ENCODE measurements at regions not wholly inside any gene's neighbourhood (a gene's known extent, or its start where the extent isn't known, plus 50 kb on each side); places are given as distances from the start of the nearest gene placed in this dataset.
"Not testable (repeated sequence)": the region's sequence is repeated elsewhere in the genome, so short reads cannot be mapped to it uniquely, and the experiment has no call there.

DNA sequence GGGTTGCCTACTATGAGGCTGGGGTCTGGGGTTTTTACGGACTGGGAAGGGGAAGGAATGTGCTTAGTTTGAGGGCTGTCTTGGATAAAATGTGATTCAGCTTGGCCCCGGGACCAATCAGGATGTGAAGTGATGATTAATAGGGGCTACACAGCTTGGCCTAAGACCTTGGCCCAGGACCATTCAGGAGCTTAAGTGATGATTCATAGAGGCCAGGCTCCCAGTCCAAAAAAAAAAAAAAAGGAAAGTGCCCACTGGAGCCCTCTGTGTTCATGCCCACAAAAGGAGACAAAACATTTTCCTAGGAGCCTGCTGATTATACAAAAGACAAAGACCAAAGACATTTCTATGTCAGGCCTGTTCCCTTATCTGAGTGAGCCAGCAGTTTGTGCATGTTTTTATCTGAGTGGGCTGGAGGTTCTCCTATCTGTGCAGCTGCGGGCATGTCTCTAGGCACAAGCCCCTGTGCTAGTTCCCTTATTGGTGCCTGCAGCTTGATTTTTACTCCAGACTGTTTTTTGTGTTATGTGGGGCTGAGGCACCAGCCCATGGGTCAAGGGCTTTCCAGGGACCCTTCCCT is 898.2 kb upstream of the GOT2 start:
- TF ChIP-seq CTCF (IDR thresholded peaks at IDR 0.05): no peak
- H3K36me3 Mint-ChIP-seq (ENCODE audit: unreplicated experiment): no peaks in the 10 kb centered on the region
- no peak overlapping the region for H3K4me3 Mint-ChIP-seq (ENCODE audit: unreplicated experiment)
- DNase-seq (ENCODE audit: extremely low spot score, unreplicated experiment): no peak
- H3K4me1 Mint-ChIP-seq (ENCODE audit: unreplicated experiment): peaks cover 43% of the 10 kb centered on the region
- H3K27me3 Mint-ChIP-seq (ENCODE audit: unreplicated experiment): no peaks in the 10 kb centered on the region
- H3K9me3 Mint-ChIP-seq (ENCODE audit: unreplicated experiment): peaks cover 6% of the 10 kb centered on the region
- H3K27ac Mint-ChIP-seq (ENCODE audit: unreplicated experiment): peak overlapping the region; percentile 8

DNA sequence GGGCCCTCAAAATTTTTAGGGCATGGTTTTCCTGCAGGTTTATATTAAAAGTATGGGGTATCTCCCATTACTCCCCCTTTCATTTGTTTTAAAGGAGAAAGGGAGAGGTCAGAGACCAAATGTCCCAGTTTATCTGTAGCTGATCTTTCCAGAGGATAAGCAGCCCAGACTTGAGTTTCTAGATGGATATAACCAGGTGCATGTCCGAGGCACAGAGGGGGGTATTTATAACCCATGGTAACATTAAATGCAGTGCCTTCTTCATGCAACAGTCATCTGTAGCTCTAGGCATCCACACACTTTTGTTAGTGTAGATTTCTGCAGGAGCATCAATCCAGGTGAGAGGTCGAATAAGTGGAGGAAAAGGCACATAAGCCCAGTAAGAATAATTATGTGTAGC is 890.3 kb upstream of the GOT2 start:
- H3K27me3 Mint-ChIP-seq (ENCODE audit: unreplicated experiment); H3K9me3 Mint-ChIP-seq (ENCODE audit: unreplicated experiment); H3K4me3 Mint-ChIP-seq (ENCODE audit: unreplicated experiment); H3K27ac Mint-ChIP-seq (ENCODE audit: unreplicated experiment); H3K4me1 Mint-ChIP-seq (ENCODE audit: unreplicated experiment); H3K36me3 Mint-ChIP-seq (ENCODE audit: unreplicated experiment); DNase-seq (ENCODE audit: extremely low spot score, unreplicated experiment): not testable (repeated sequence)

GRCh38 chr16:59614466-59615240 is 880.5 kb upstream of the GOT2 start:
- no peaks in the 10 kb centered on the region for H3K9me3 Mint-ChIP-seq (ENCODE audit: unreplicated experiment)
- H3K27me3 Mint-ChIP-seq (ENCODE audit: unreplicated experiment): no peaks in the 10 kb centered on the region
- H3K27ac Mint-ChIP-seq (ENCODE audit: unreplicated experiment): no peak overlapping the region
- no peak overlapping the region for H3K4me3 Mint-ChIP-seq (ENCODE audit: unreplicated experiment)
- DNase-seq (ENCODE audit: extremely low spot score, unreplicated experiment): no peak
- no peak for TF ChIP-seq CTCF (IDR thresholded peaks at IDR 0.05)
- no peaks in the 10 kb centered on the region for H3K36me3 Mint-ChIP-seq (ENCODE audit: unreplicated experiment)
- H3K4me1 Mint-ChIP-seq (ENCODE audit: unreplicated experiment): no peaks in the 10 kb centered on the region

DNA sequence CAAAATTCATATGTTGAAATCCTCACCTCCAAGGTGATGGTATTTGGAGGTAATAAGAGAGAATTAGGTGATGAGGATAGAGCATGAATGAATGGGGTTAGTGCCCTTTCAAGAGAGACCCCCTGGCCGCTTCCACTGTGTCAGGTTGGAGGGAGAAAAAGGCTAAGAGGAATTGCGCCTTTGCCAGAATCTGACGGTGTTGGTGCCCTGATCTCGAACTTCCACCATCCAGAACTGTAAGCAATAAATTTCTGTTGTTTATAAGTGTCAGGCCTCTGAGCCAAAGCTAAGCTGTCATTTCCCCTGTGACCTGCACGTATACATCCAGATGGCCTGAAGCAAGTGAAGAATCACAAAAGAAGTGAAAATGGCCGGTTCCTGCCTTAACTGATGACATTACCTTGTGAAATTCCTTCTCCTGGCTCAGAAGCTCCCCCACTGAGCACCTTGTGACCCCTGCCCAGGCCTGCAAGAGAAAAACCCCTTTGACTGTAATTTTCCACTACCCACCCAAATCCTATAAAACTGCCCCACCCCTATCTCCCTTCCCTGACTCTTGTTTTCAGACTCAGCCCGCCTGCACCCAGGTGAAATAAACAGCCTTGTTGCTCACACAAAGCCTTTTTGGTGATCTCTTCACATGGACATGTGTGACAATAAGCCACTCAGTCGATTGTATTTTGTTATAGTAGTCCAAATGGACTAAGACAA is 878.9 kb upstream of the GOT2 start:
- not testable (repeated sequence) for H3K4me3 Mint-ChIP-seq (ENCODE audit: unreplicated experiment); DNase-seq (ENCODE audit: extremely low spot score, unreplicated experiment); H3K27me3 Mint-ChIP-seq (ENCODE audit: unreplicated experiment); H3K36me3 Mint-ChIP-seq (ENCODE audit: unreplicated experiment); H3K9me3 Mint-ChIP-seq (ENCODE audit: unreplicated experiment); H3K4me1 Mint-ChIP-seq (ENCODE audit: unreplicated experiment); H3K27ac Mint-ChIP-seq (ENCODE audit: unreplicated experiment)

DNA sequence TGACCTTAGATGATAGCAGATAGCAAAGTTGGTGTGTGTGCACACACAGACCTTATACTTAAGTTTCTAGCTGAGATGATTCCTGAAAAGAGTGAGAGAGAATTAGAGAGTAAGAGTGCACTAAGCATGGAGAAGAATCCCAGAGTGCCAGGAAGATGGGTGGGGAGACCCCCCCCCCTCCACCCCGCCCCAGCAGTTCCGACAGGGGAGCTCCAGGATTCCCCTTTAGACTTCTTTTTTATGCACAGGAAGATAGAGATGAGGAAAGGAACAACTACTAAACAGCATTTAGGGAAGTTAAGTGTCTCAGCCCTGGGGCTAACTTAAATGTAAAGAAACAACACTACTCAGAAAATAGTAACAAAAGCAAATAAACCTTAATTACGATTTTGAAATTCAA is 878.0 kb upstream of the GOT2 start:
- Mint-ChIP-seq H3K36me3 (ENCODE audit: unreplicated experiment) (no peaks in the 10 kb centered on the region), H3K27me3 (ENCODE audit: unreplicated experiment) (no peaks in the 10 kb centered on the region), H3K9me3 (ENCODE audit: unreplicated experiment) (no peaks in the 10 kb centered on the region), H3K27ac (ENCODE audit: unreplicated experiment) (no peak overlapping the region), H3K4me1 (ENCODE audit: unreplicated experiment) (no peaks in the 10 kb centered on the region), H3K4me3 (ENCODE audit: unreplicated experiment) (no peak overlapping the region)
- TF ChIP-seq CTCF (IDR thresholded peaks at IDR 0.05): no peak
- no peak for DNase-seq (ENCODE audit: extremely low spot score, unreplicated experiment)

- no peaks in the 10 kb centered on the region for H3K36me3 Mint-ChIP-seq (ENCODE audit: unreplicated experiment)
- no peak overlapping the region for H3K27ac Mint-ChIP-seq (ENCODE audit: unreplicated experiment)
- H3K4me3 Mint-ChIP-seq (ENCODE audit: unreplicated experiment): no peak overlapping the region
- no peak for DNase-seq (ENCODE audit: extremely low spot score, unreplicated experiment)
- TF ChIP-seq CTCF (IDR thresholded peaks at IDR 0.05): no peak
- H3K27me3 Mint-ChIP-seq (ENCODE audit: unreplicated experiment): no peaks in the 10 kb centered on the region
- peaks cover 2% of the 10 kb centered on the region for H3K9me3 Mint-ChIP-seq (ENCODE audit: unreplicated experiment)
- H3K4me1 Mint-ChIP-seq (ENCODE audit: unreplicated experiment): no peaks in the 10 kb centered on the region
Measured at GRCh38 chr16:59611556-59611955, 877.4 kb upstream of the GOT2 start.
